ENCODE measurements at regions not wholly inside any gene's neighbourhood (a gene's known extent, or its start where the extent isn't known, plus 50 kb on each side); places are given as distances from the start of the nearest gene placed in this dataset.
A peak's percentile ranks its signal among the peaks of the same experiment; 100 is the strongest.

DNA sequence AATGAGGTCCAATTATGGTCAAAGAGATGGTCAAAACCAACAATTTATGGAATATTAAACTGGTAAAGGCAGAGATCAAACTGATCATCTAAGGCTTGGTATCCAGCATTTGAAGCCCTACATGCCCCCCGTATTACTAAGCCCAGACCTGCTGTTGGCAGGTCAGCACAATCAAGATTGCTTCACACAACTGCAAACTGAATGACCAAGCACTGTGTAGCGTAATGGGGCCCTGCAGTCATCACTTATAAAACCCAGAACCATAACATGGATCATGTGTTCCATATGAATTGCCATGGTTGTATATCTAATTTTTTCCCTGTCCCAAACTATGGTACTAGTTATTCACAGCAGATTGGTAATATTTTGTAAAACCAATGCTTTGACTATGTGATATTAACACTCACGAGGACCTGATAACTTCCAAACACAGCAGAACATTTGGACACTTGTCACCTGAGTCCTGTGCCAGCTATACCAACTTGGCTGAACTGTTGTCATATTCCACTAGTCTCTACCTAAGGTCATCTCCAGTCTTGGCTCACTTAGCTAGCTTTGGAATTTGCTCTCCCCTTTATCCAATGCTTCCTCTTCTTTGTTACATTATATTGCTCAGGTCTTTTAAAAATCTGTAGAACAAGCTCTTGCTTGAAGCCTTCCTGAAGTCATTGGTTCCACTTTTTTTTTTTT lies 81.7 kb upstream of the HMHB1 start:
- DNase-seq (ENCODE audit: low read depth), result no peak

DNA sequence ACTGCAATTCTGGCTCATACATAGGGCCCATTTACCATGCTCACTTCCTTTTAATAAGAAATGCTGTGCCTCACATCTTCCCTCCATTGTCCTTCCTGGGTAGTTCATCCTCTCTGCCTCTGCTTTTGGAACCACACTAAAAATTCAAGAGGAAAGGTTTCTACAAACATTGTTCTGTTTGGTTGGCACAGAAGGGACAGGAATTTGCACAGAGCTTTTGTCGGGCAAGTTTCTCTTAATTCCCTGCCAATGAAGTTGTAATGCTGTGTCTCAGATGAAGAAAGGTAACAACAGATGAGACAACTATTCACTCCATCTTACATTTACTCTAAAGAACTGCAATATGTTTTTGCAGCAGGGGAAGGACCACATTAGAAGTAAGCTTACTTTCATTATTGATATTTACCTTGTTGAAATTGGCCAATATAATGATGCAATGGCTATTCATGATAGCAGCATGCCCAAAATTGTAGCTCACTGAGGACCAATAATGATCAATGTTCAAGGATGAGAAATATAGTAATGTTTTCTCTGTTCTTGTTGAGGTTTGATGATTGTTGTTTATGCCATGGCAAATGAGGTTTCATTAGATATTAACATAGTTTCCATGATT lies 82.5 kb upstream of the HMHB1 start:
- no peak for DNase-seq (ENCODE audit: low read depth)

DNA sequence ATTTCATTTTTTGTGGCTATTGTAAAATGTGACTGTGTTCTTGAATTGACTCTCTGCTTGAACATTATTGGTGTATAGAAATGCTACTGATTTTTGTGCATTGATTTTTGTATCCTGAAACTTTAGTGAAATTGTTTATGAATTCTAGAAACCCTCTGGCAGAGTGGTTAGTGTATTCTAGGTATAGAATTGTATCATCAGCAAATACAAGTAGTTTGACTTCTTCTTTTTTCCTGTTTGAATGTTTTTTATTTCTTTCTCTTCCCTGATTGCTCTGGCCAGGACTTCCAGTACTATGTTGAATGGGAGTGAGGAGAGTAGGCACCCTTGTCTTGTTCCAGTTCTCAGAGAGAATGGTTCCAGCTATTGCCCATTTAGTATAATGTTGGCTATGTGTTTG lies 88.8 kb upstream of the HMHB1 start:
- no peak for DNase-seq (ENCODE audit: low read depth)

GRCh38 chr5:143721925-143722324 lies 90.0 kb upstream of the HMHB1 start:
- no peak for DNase-seq (ENCODE audit: low read depth)

- no peak for DNase-seq (ENCODE audit: low read depth)
Observed at GRCh38 chr5:143720689-143721088, 91.3 kb upstream of the HMHB1 start.

- peak; percentile 40 for DNase-seq (ENCODE audit: low read depth)
Observed at GRCh38 chr5:143717400-143717799, 94.6 kb upstream of the HMHB1 start.

DNA sequence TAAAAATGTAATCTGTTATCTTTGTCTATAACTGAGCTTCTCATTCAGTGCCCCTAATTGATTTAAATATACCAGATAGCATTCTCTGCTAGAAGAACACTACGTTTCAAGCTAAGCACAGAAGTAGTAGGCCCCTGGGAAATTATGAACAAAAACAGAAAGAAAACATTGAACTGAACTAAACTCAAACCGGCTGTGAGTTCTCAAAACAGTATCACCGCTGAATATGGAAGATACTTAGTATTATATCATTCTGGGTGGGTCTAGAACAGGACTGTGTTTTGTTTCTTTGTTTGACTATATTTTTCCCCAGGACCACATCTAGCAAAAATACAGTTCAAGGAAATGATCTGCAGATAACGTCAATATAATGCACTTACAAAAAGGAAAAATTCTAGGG lies 95.1 kb upstream of the HMHB1 start:
- no peak for DNase-seq (ENCODE audit: low read depth)

DNA sequence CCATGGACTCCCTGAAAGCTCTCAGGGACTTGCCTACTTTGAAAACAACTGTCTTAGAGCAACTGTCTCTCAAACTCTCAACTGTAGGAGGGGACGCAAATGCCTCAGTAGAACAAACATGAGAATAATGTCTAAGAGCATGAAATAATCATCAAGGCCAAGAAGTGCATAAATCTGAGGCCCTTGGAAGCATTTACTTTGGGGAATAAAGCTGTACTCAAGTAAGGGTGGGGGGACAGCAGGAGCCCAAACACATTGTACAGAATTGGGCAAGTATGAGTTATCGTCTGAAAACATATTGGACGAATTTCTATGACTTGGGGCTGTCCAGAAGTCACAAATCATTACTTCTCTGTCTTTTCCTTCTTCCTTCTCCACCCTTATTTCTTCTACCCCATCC lies 96.3 kb upstream of the HMHB1 start:
- DNase-seq (ENCODE audit: low read depth), result no peak

GRCh38 chr5:143714629-143715028 lies 97.3 kb upstream of the HMHB1 start:
- DNase-seq (ENCODE audit: low read depth), result no peak

DNA sequence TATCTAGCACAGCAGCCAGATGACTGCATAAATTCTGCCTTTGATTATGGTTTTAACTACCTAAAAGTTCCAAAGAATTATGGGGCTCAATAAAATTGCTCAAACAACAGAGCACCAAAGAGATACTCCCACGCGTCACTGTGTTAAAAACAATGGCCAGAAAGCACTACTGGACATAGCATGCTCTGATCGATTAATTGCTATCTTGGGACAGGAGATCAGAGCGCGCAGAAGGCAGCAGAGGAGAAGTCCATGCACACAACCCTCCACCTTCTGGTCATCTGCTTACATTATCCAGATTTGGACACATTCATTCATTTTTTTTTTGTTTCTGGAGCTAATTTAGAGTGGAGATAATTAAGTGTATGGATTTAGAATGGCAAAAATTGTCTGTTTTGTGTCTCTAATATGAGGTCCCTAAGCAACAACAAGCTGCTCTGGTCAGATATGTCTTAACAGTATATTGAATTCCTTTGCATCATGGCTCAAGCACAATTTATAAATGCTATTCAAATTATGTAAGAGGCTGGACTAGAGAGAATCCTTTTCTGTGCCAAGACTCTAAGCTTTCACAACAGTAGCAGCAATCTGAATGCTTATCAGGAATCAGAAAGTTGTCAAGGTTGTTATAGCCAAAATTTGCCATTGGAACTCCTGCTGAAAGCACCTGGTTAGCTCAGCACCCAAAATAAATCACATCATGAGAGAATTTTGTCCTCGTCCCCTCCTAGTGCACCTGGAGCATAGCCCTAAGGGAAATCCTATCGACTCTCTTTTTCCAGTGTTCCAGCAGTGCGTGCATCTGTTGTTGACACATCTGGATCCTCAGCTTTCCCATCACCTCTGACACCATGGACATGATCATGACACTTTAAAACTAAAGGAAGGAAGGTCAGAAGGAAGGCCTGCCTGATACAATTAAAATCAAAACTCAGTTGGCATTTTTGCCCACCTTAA lies 98.6 kb upstream of the HMHB1 start:
- DNase-seq (ENCODE audit: low read depth), result no peak

GRCh38 chr5:143708672-143709071 lies 103.3 kb upstream of the HMHB1 start:
- no peak for DNase-seq (ENCODE audit: low read depth)

GRCh38 chr5:143707806-143708205 lies 104.2 kb upstream of the HMHB1 start:
- no peak for DNase-seq (ENCODE audit: low read depth)

GRCh38 chr5:143705381-143705780 lies 106.6 kb upstream of the HMHB1 start:
- no peak for DNase-seq (ENCODE audit: low read depth)

DNA sequence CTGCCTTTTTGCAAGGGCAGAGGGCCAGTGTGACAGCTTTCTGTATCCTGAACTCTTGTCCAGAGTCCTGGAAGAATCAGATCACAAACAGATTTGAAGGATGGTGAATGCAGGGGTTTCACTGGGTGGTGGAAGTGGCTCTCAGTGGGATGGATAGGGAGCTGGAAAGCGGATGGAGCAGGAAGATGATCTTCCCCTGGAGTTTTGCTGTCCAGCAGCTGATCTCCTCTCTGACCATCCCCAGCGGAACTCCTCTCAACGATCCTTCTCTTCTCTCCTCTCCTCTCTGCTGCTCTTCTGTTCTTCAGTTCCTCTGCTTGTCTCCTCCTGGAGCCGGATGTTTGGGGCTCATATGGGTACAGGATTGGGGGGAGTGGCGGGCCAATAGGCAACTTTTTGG lies 108.3 kb upstream of the HMHB1 start:
- DNase-seq (ENCODE audit: low read depth), result no peak

GRCh38 chr5:143701493-143701892 lies 110.5 kb upstream of the HMHB1 start:
- DNase-seq (ENCODE audit: low read depth), result no peak

DNA sequence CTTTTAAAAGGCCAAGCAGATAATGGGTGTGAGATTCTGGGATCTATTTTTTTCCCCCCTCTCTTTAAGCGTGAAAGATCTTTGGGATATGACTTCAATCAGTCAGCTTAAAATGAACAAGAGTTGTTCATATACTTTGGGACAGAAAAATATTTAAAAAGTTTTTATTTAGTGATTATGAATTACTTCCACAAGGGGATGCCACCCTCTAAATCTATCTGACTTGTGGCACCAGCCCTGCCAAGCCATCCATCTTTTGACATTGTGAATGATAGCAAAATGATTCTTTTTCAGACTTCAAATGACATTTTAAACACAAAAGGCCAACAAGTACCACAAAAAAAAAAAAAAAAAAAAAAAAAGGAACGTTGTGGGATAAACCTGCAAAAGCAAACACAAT lies 111.0 kb upstream of the HMHB1 start:
- no peak for DNase-seq (ENCODE audit: low read depth)

- peak; percentile 71 for DNase-seq (ENCODE audit: low read depth)
Observed at GRCh38 chr5:143699121-143699520, 112.8 kb upstream of the HMHB1 start.

- peak; percentile 94 for DNase-seq (ENCODE audit: low read depth)
Observed at GRCh38 chr5:143698574-143698973, 113.4 kb upstream of the HMHB1 start.

GRCh38 chr5:143696921-143697320 lies 115.0 kb upstream of the HMHB1 start:
- peak; percentile 79 for DNase-seq (ENCODE audit: low read depth)

- no peak for DNase-seq (ENCODE audit: low read depth)
Observed at GRCh38 chr5:143695941-143696340, 116.0 kb upstream of the HMHB1 start.

DNA sequence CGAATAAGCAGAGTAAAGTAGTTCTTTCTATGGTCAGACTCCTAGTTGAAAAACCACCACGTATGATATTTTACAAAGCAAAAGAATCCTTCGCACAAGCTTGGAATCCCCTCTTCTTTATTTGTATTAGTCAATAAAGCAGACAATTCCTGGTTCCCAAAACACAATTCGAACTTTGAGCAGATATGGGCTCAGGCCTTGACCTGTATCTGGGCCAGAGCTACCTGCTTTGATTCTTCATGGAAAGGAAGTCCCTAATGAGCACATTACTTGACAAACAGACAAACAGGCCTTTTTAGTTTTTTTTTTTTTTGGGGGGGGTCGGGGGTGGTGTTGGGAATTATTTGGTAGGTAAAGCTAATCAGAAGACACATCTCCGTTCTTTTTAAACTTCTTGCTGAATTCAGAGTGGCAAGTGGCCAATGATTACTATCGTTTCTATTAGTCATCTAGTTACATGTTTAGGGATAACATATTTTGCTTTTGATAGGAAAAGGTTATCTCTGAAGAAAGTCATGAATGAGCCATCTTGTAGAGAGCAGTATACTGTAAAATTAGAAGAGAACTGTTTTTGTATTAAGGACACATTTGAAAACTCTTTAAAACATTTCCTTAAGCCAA lies 116.6 kb upstream of the HMHB1 start:
- DNase-seq (ENCODE audit: low read depth), result no peak

DNA sequence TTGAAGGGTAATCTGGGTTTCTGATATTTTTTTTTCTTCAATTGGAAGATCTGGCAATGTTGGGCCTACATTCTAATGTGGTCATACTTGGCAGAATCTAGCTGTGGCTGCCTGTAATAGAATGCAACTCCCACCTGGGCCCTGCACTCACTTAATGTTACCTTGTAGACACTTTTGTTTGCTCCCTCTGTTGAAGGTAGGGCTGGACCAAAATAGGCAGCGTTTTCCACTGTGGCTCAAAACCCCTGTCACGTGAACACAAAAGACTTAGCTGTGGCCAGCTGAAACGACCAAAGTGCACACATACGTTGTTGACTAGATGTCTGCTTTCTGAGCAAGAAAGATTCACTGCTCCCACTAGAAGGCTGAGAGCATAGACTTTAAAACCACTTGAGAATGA lies 117.6 kb upstream of the HMHB1 start:
- no peak for DNase-seq (ENCODE audit: low read depth)

Measured in myocyte (in vitro differentiated cells).